ENCODE measurements at regions not wholly inside any gene's neighbourhood (a gene's known extent, or its start where the extent isn't known, plus 50 kb on each side); places are given as distances from the start of the nearest gene placed in this dataset.

DNA sequence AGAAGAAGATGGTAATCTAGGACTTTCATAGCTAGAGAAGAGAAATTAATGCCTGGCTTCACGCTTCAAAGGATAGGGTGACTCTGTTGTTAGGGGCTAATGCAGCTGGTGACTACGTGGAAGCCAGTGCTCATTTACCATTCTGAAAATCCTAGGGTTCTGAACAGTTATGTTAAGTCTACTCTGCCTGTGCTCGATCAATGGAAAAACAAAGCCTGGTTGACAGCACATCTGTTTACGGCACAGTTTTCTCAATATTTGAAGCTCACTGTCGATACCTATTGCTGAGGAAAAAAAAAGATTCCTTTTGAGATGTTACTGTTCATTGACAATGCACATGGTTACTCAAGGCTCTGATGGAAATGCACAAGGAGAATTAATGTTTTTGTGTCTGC is 182.6 kb upstream of the NUDT6 start:
- no peak overlapping the region for H3K4me3 ChIP-seq (replicated peaks; ENCODE audit: low read depth, low read length)
- no peak for DNase-seq (ENCODE audit: low read depth)
- TF ChIP-seq, protein P1, sequence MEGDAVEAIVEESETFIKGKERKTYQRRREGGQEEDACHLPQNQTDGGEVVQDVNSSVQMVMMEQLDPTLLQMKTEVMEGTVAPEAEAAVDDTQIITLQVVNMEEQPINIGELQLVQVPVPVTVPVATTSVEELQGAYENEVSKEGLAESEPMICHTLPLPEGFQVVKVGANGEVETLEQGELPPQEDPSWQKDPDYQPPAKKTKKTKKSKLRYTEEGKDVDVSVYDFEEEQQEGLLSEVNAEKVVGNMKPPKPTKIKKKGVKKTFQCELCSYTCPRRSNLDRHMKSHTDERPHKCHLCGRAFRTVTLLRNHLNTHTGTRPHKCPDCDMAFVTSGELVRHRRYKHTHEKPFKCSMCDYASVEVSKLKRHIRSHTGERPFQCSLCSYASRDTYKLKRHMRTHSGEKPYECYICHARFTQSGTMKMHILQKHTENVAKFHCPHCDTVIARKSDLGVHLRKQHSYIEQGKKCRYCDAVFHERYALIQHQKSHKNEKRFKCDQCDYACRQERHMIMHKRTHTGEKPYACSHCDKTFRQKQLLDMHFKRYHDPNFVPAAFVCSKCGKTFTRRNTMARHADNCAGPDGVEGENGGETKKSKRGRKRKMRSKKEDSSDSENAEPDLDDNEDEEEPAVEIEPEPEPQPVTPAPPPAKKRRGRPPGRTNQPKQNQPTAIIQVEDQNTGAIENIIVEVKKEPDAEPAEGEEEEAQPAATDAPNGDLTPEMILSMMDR (IDR thresholded peaks at IDR 0.05; ENCODE audit: low read length, missing control alignments) = no peak

DNA sequence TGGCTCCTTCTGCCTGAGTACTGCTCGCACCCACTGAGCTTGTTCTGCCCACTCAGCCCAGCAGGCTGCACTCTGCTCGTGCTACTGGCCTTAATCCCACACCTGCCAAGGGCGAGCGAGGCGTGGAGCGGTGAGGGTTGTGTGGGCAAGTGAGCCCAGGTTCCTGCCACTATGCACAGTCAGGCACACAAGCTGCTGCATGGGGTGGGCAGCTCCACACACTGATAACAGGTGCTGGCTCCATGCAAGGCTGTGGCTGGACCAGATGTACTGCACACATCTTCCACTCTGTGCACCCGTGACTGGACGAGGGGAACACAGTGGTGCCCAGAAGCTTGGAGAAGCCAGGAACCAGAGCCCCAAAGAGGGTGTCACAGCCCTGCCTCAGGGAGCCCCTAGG is 184.3 kb upstream of the NUDT6 start:
- no peak for DNase-seq (ENCODE audit: low read depth)
- TF ChIP-seq, protein P1 (IDR thresholded peaks at IDR 0.05; ENCODE audit: low read length, missing control alignments) = no peak
- no peak overlapping the region for H3K4me3 ChIP-seq (replicated peaks; ENCODE audit: low read depth, low read length)

DNA sequence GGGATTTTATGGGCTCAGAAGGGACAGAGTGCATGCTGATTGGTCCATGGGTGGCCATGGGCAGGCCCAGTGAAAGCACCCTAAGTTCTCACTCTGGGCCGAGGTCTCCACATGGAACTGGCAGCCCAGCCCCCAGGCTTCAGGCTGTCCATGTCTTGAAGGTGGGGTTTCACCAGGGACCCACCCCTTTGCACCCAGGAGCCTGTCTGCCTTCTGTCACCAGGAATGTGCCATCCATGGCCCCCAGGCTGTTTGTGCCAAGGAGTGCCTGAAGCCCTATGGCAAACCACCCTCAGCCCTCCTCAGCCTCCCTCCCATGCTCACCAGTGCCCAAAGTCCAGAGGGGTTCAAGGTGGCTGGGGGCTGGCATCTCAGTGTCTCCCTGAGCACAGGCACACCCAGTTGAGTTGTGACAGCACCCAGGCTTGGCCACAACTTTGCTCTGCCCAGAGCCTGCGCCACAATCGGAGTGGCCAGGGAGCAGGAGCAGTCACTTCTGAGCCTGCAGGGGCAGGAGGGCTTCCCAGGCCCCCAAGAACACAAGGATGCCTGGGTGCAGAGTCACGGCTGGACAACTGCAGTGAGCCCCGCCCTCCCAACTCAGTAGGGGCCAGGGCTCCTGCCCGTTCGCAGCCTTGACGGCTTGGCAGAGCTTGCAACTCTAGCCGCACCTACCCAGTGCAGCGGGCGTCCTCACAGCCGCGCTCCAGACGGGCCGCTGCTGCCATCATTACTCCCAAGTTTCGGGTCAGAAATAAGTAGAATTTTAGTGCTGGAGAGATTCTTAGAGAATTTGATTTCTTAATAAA is 185.3 kb upstream of the NUDT6 start:
- no peak for DNase-seq (ENCODE audit: low read depth)

DNA sequence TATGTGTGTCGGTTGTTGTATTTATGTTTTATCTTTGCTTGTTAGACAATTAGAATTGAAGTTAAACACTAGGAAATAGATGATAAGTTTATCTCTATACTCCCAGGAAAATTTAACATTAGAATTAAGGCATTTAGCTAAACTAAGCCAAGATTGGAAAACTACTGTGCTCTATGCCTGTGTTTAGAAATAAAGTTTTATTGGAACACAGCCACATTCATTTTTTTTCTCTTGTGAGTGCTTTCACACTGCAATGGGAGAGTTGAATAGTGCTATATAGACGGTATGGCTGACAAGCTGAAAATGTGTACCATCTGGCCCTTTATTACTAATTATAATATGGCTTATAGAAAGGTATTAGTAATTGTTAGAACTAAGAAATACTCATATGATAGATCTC is 186.7 kb upstream of the NUDT6 start:
- no peak for DNase-seq (ENCODE audit: low read depth)
- TF ChIP-seq, protein P1 (IDR thresholded peaks at IDR 0.05; ENCODE audit: low read length, missing control alignments) = no peak
- H3K4me3 ChIP-seq (replicated peaks; ENCODE audit: low read depth, low read length) = no peak overlapping the region

More for the DNA sequence above, 185.3 kb upstream of the NUDT6 start:
- no peak overlapping the region for H3K4me3 ChIP-seq (replicated peaks; ENCODE audit: low read depth, low read length)
- TF ChIP-seq, protein P1 (IDR thresholded peaks at IDR 0.05; ENCODE audit: low read length, missing control alignments) = no peak

DNA sequence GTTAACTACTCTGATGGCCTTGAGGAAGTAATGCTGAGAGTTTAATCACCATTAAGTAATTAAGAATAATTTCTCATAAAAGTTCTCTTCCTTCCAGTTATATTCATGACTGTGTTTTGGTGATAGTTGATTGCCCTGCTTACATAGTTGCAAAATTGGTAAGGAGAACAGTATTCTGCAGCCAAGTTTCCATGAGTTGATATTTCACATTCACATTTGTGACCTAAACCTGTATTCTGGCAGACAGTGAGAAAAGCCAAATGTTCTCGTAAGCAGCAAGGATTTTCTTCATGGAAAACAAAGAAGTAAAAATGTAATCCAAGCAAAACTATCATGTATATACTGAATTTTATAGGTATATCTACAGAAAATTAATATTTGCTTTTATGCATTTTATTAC is 187.8 kb upstream of the NUDT6 start:
- TF ChIP-seq, protein P1 (IDR thresholded peaks at IDR 0.05; ENCODE audit: low read length, missing control alignments) = no peak
- H3K4me3 ChIP-seq (replicated peaks; ENCODE audit: low read depth, low read length) = no peak overlapping the region
- DNase-seq (ENCODE audit: low read depth) = peak; percentile 73

DNA sequence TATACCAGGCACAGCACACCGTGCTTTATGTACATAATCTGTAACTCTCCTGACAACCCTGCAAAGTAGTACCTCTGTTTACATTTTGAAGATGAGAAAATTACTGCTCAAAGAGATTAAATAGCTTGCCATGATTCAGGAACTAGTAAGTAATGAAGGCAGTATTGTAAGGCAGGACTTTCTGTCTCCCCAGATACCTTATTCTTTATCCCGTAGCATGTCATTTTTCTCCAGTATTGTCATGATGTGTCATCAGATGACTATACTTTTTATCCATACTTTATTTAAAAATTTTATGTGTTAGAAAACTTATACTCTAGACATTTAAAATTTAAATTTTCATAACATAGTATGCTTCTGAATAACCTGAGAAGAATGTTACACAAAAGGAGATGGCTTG is 188.3 kb upstream of the NUDT6 start:
- TF ChIP-seq, protein P1 (IDR thresholded peaks at IDR 0.05; ENCODE audit: low read length, missing control alignments) = no peak
- no peak overlapping the region for H3K4me3 ChIP-seq (replicated peaks; ENCODE audit: low read depth, low read length)
- DNase-seq (ENCODE audit: low read depth) = no peak

DNA sequence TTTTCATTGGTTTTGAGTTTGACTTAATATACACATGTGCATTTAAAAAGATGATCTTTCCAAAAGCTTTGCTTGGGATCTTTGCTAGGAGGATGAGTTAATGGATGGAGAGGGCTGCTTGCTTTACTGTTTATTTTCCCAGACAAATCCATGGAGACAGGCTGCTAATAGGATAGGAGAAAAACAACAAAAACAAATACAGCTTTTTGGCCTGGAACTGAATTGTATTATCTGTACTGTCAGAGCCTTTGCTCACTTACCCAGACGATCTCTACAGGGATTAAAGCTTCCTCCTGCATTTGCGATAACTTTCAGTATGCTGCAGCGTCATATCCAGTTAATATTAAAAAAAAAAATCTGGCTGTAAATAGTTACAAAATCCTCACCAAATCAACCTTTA is 190.8 kb upstream of the NUDT6 start:
- no peak overlapping the region for H3K4me3 ChIP-seq (replicated peaks; ENCODE audit: low read depth, low read length)
- DNase-seq (ENCODE audit: low read depth) = no peak
- TF ChIP-seq, protein P1 (IDR thresholded peaks at IDR 0.05; ENCODE audit: low read length, missing control alignments) = no peak
